Brain pericyte (primary cell): ENCODE measurements at regions not wholly inside any gene's neighbourhood (a gene's known extent, or its start where the extent isn't known, plus 50 kb on each side); places are given as distances from the start of the nearest gene placed in this dataset.

Source experiments
- DNase-seq: peaks from one replicate; pipeline ENCODE4 v3.0.0-alpha.2; 2012; ENCODE audit warnings: low read depth, low spot score

- DNase-seq, result no peak
Measured at GRCh38 chr4:77367638-77368037, 210.6 kb downstream of the CCNG2 start.

- DNase-seq, result no peak
Measured at GRCh38 chr4:77372375-77372774, 215.4 kb downstream of the CCNG2 start.

- DNase-seq, result no peak
Measured at GRCh38 chr4:77375866-77376607, 219.0 kb downstream of the CCNG2 start.

GRCh38 chr4:77376788-77377460 lies 219.9 kb downstream of the CCNG2 start:
- no peak for DNase-seq

- DNase-seq, result no peak
Measured at GRCh38 chr4:77384094-77384493, 221.5 kb upstream of the CXCL13 start.

- peak; percentile 25 for DNase-seq
Measured at GRCh38 chr4:77385124-77385969, 220.3 kb upstream of the CXCL13 start.

GRCh38 chr4:77393996-77394395 lies 211.6 kb upstream of the CXCL13 start:
- DNase-seq, result no peak

- DNase-seq, result no peak
Measured at GRCh38 chr4:77395481-77395880, 210.1 kb upstream of the CXCL13 start.

- DNase-seq, result no peak
Measured at GRCh38 chr4:77398256-77398655, 207.4 kb upstream of the CXCL13 start.

- DNase-seq, result no peak
Measured at GRCh38 chr4:77399831-77400230, 205.8 kb upstream of the CXCL13 start.

- no peak for DNase-seq
Measured at GRCh38 chr4:77413766-77414165, 191.9 kb upstream of the CXCL13 start.

GRCh38 chr4:77415689-77416088 lies 189.9 kb upstream of the CXCL13 start:
- no peak for DNase-seq

GRCh38 chr4:77418333-77418732 lies 187.3 kb upstream of the CXCL13 start:
- no peak for DNase-seq

- DNase-seq, result no peak
Measured at GRCh38 chr4:77430847-77431246, 174.8 kb upstream of the CXCL13 start.

GRCh38 chr4:77431546-77431945 lies 174.1 kb upstream of the CXCL13 start:
- DNase-seq, result no peak

GRCh38 chr4:77432717-77433417 lies 172.8 kb upstream of the CXCL13 start:
- no peak for DNase-seq

GRCh38 chr4:77433418-77433733 lies 172.2 kb upstream of the CXCL13 start:
- DNase-seq, result no peak

GRCh38 chr4:77434299-77435092 lies 171.1 kb upstream of the CXCL13 start:
- DNase-seq, result no peak

GRCh38 chr4:77437079-77437478 lies 168.5 kb upstream of the CXCL13 start:
- DNase-seq, result no peak

GRCh38 chr4:77438549-77438948 lies 167.1 kb upstream of the CXCL13 start:
- no peak for DNase-seq

- DNase-seq, result no peak
Measured at GRCh38 chr4:77443941-77444340, 161.7 kb upstream of the CXCL13 start.
